Astrocyte (in vitro differentiated cells and primary cell): ENCODE measurements at regions not wholly inside any gene's neighbourhood (a gene's known extent, or its start where the extent isn't known, plus 50 kb on each side); places are given as distances from the start of the nearest gene placed in this dataset.

Source experiments
- EZH2 ChIP-seq: IDR thresholded peaks from 2 replicates; pipeline ENCODE4 v1.6.1; 2012; ENCODE audit warnings: mild to moderate bottlenecking, low read length, inconsistent platforms; ENCODE audit not compliant: insufficient read depth
- TF ChIP-seq, protein P1 (sequence below): IDR thresholded peaks from 2 replicates; pipeline ENCODE4 v1.5.1; 2011; ENCODE audit warnings: low read depth, mild to moderate bottlenecking, inconsistent platforms, low read length, moderate library complexity; ENCODE audit not compliant: insufficient read depth

DNA sequence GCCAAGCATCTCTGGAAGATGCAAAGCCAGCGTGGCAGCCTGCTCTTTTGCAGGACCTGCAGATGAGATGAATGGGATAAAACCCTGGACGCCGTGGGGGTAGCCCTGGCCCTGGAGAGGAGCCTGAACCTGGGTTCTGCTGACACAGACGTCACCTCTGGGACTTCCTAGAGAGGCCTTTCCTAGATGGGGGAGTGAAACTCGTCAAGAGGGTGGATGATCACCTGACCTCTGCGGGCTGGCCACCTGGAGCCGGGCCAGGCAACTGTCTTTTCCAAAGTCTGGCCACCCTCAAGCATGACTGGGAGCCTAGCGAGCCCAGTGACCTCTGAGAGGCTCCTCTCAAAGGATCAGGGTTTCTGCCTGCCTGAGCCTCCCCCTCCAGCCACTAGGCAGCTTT is 529.0 kb downstream of the KCNJ18 start:
- TF ChIP-seq, protein P1, sequence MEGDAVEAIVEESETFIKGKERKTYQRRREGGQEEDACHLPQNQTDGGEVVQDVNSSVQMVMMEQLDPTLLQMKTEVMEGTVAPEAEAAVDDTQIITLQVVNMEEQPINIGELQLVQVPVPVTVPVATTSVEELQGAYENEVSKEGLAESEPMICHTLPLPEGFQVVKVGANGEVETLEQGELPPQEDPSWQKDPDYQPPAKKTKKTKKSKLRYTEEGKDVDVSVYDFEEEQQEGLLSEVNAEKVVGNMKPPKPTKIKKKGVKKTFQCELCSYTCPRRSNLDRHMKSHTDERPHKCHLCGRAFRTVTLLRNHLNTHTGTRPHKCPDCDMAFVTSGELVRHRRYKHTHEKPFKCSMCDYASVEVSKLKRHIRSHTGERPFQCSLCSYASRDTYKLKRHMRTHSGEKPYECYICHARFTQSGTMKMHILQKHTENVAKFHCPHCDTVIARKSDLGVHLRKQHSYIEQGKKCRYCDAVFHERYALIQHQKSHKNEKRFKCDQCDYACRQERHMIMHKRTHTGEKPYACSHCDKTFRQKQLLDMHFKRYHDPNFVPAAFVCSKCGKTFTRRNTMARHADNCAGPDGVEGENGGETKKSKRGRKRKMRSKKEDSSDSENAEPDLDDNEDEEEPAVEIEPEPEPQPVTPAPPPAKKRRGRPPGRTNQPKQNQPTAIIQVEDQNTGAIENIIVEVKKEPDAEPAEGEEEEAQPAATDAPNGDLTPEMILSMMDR = no peak
- no peak for TF ChIP-seq EZH2
